Caco-2 (cell line): ENCODE measurements at regions not wholly inside any gene's neighbourhood (a gene's known extent, or its start where the extent isn't known, plus 50 kb on each side); places are given as distances from the start of the nearest gene placed in this dataset.

Source experiments
- BruUV-seq: library from RNA; stranded (reverse); fragments of 400-500 nt; replicated peaks from 2 replicates; lab custom pipeline; 2021; lab: Mats Ljungman, UMichigan
- CTCF ChIA-PET: fragments of 300-600 bp; sonication (Branson Sonifier 250); formaldehyde crosslinking; loops from one replicate; lab custom pipeline; 2022; ENCODE audit warnings: antibody characterized with exemption; lab: Charles Lee
- POLR2A ChIA-PET: fragments of 300-600 bp; sonication (Branson Sonifier 250); formaldehyde crosslinking; loops from one replicate; lab custom pipeline; 2022; ENCODE audit warnings: antibody characterized with exemption; lab: Charles Lee
- DNase-seq, 2 experiments: peaks; one replicate each; pipeline versions ENCODE4 v3.0.0 to v3.0.0-alpha.2; 2020 to 2022
- H3K27me3 ChIP-seq: replicated peaks from 2 replicates; pipeline ENCODE4 v1.6.0; 2011; ENCODE audit warnings: low read length; ENCODE audit not compliant: control insufficient read depth, insufficient read depth
- H3K36me3 ChIP-seq: 2 replicates; pipeline ENCODE4 v1.5.1; 2011; ENCODE audit warnings: low read length; ENCODE audit not compliant: control insufficient read depth, insufficient read depth
- H3K4me1 ChIP-seq: fragments of 250-450 bp; sonication (Bioruptor Pico); 2 replicates; pipeline ENCODE4 v1.5.1; 2020; ENCODE audit warnings: mild to moderate bottlenecking
- H3K4me3 ChIP-seq: 2 replicates; pipeline ENCODE4 v1.5.1; 2011; ENCODE audit warnings: low read depth, mild to moderate bottlenecking, control low read depth, low read length
- H3K9me3 ChIP-seq: fragments of 250-450 bp; sonication (Bioruptor Pico); 2 replicates; pipeline ENCODE4 v1.5.1; 2020; ENCODE audit warnings: mild to moderate bottlenecking, moderate library complexity
- H3K27ac Mint-ChIP-seq: one replicate; pipeline ENCODE4 v1.8.0; 2022; ENCODE audit warnings: mixed read lengths; ENCODE audit not compliant: unreplicated experiment
- H3K27me3 Mint-ChIP-seq: one replicate; pipeline ENCODE4 v1.8.0; 2022; ENCODE audit warnings: mixed read lengths; ENCODE audit not compliant: insufficient read depth, unreplicated experiment
- H3K36me3 Mint-ChIP-seq: one replicate; pipeline ENCODE4 v1.8.0; 2022; ENCODE audit warnings: mild to moderate bottlenecking, mixed read lengths; ENCODE audit not compliant: insufficient read depth, unreplicated experiment
- H3K4me1 Mint-ChIP-seq: one replicate; pipeline ENCODE4 v1.8.0; 2022; ENCODE audit warnings: low read depth, mixed read lengths; ENCODE audit not compliant: unreplicated experiment
- H3K4me3 Mint-ChIP-seq: one replicate; pipeline ENCODE4 v1.8.0; 2022; ENCODE audit warnings: mild to moderate bottlenecking, moderate library complexity, mixed read lengths; ENCODE audit not compliant: unreplicated experiment
- H3K9me3 Mint-ChIP-seq: one replicate; pipeline ENCODE4 v1.8.0; 2022; ENCODE audit warnings: mixed read lengths; ENCODE audit not compliant: unreplicated experiment
- intact Hi-C: fragments of 100-400 bp; cut with micrococcal nuclease; formaldehyde crosslinking; loops from one replicate; pipeline ENCODE4 v1.10.0; 2022; ENCODE audit not compliant: unreplicated experiment
- TF ChIP-seq, protein P1 (sequence below), 2 experiments: fragments of 200-600 bp in 1 of 2; IDR thresholded peaks; 1 replicate in 1 of 2; 2 replicates in 1 of 2; pipeline versions ENCODE4 v1.5.1 to v1.8.0; 2011 to 2022; ENCODE audit warnings: antibody characterized with exemption in 1 of 2, control low read depth in 1 of 2, inconsistent platforms in 1 of 2, low read depth in 1 of 2, low read length in 1 of 2, mild to moderate bottlenecking in 1 of 2, moderate library complexity in 1 of 2; ENCODE audit not compliant: insufficient read depth in 1 of 2, severe bottlenecking in 1 of 2, unreplicated experiment in 1 of 2

DNA sequence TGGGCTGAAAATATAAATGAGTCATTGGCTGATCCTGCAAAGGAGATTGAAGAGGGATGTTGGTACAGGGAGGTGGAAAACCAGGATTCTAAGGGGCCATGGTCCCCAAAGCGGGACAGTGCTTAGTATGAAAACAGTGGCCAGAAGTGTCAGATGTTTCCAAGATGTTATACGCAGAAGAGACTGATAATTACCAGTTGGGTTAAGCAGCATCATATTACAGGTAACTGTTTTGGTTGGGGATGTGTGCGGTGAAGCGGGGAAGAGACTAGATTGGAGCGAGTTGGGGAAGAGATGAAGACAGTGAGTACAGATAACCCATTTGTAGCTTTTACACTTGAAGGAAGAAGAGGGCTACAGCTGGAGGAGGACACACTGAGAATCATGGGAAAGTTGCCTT, 80.8 kb downstream of the PLEKHG1 start:
- Mint-ChIP-seq H3K27me3 (no peaks in the 10 kb centered on the region), H3K4me1 (peaks cover 9% of the 10 kb centered on the region), H3K9me3 (no peaks in the 10 kb centered on the region), H3K27ac (no peak overlapping the region), H3K4me3 (no peak overlapping the region), H3K36me3 (no peaks in the 10 kb centered on the region)
- no peak for DNase-seq
- Histone ChIP-seq H3K9me3 (0 out of 2 replicates have a peak, but pooled peaks cover under 1% of the 10 kb centered on the region), H3K4me3 (no peak overlapping the region), H3K36me3 (no peaks in the 10 kb centered on the region), H3K4me1 (peaks cover under 1% of the 10 kb centered on the region; the same call in 1 of the 2 replicates), H3K27me3 (no peaks in the 10 kb centered on the region)
- TF ChIP-seq, protein P1, sequence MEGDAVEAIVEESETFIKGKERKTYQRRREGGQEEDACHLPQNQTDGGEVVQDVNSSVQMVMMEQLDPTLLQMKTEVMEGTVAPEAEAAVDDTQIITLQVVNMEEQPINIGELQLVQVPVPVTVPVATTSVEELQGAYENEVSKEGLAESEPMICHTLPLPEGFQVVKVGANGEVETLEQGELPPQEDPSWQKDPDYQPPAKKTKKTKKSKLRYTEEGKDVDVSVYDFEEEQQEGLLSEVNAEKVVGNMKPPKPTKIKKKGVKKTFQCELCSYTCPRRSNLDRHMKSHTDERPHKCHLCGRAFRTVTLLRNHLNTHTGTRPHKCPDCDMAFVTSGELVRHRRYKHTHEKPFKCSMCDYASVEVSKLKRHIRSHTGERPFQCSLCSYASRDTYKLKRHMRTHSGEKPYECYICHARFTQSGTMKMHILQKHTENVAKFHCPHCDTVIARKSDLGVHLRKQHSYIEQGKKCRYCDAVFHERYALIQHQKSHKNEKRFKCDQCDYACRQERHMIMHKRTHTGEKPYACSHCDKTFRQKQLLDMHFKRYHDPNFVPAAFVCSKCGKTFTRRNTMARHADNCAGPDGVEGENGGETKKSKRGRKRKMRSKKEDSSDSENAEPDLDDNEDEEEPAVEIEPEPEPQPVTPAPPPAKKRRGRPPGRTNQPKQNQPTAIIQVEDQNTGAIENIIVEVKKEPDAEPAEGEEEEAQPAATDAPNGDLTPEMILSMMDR (IDR thresholded peaks at IDR 0.05; ENCODE audit: insufficient read depth in 1 of 2, low read depth in 1 of 2, low read length in 1 of 2, severe bottlenecking in 1 of 2, unreplicated experiment in 1 of 2): no peak
- ChIA-PET POLR2A (no interaction called here), CTCF (no interaction called here)
- BruUV-seq: no TSS peak
- intact Hi-C loops: no loop called here

DNA sequence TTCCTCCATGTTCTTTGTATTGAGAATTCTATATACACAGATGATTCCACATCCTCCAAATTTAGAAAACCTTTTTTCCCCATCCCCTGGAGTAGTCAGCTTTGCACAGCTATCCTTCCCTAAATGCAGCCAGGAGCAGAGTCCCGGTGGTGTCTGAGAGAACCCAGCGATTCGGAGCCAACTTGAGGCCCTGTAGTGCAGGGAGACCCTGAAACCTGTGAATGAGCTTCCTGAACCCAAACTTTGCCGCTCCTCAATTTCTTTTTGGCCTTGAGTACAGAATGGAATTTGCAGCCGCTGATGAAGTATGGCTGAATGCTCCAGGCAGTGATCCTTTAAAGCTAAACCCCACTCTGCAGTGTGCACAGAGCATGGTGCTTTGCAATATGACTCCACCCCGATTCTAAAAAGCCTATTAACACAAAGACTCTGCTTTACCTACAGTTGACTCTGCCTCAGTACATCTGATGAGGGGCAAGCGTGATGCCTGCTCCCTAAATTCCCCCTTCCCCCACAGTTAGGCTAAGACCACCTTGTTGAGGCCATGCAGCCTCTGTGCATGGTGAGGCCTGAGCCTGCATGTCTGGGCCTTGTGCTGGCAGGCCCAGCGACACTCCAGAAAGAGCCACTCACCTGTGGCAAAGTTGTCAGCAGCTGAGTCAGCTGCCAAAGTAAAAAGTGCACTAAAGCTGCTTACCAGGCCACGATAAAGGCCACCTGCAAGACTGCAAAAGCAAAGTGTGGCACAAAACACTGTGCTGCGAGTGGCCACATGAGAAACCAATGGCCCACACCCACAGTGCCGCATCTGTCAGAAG, 82.1 kb downstream of the PLEKHG1 start:
- Histone ChIP-seq H3K36me3 (no peaks in the 10 kb centered on the region), H3K4me1 (peaks cover 8% of the 10 kb centered on the region), H3K9me3 (0 out of 2 replicates have a peak, but pooled peaks cover 3% of the 10 kb centered on the region), H3K27me3 (no peaks in the 10 kb centered on the region), H3K4me3 (no peak overlapping the region)
- Mint-ChIP-seq H3K36me3 (no peaks in the 10 kb centered on the region), H3K4me3 (no peak overlapping the region), H3K9me3 (no peaks in the 10 kb centered on the region), H3K27ac (no peak overlapping the region), H3K27me3 (no peaks in the 10 kb centered on the region), H3K4me1 (peaks cover 13% of the 10 kb centered on the region)
- BruUV-seq: no TSS peak
- POLR2A ChIA-PET: no interaction called here
- intact Hi-C loops: no loop called here
- TF ChIP-seq, protein P1 (IDR thresholded peaks at IDR 0.05; ENCODE audit: insufficient read depth in 1 of 2, low read depth in 1 of 2, low read length in 1 of 2, severe bottlenecking in 1 of 2, unreplicated experiment in 1 of 2): no peak
- DNase-seq: no peak
- CTCF ChIA-PET: no interaction called here

DNA sequence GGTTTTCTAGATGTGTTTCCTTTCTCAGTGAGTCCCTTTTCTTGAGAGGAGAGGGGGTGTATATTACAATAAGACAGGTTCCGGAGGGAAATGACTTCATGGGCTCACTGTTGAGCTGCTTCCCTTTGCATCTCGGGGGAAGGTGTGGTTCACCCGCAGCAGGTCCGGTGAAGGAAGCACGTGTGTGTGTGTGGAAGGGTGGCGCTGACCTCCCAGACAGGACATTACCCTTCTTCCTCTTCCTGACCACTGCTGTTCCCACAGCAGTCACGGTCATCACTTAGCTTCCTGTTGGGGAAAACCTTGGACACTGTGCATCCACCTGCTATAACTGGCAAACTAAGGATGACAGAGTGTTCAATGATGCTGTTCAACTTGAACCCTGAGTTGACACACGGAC, 83.6 kb downstream of the PLEKHG1 start:
- H3K36me3 ChIP-seq: no peaks in the 10 kb centered on the region
- ChIA-PET CTCF (no interaction called here), POLR2A (no interaction called here)
- intact Hi-C loops: no loop called here
- H3K27ac Mint-ChIP-seq: no peak overlapping the region
- no peak for DNase-seq
- no peak overlapping the region for H3K4me3 ChIP-seq
- peaks cover 13% of the 10 kb centered on the region for H3K4me1 Mint-ChIP-seq
- no peaks in the 10 kb centered on the region for H3K27me3 ChIP-seq
- no peaks in the 10 kb centered on the region for H3K36me3 Mint-ChIP-seq
- 0 out of 2 replicates have a peak, but pooled peaks cover 3% of the 10 kb centered on the region for H3K9me3 ChIP-seq
- peaks cover 14% of the 10 kb centered on the region for H3K4me1 ChIP-seq
- no peaks in the 10 kb centered on the region for H3K9me3 Mint-ChIP-seq
- no peaks in the 10 kb centered on the region for H3K27me3 Mint-ChIP-seq
- TF ChIP-seq, protein P1 (IDR thresholded peaks at IDR 0.05; ENCODE audit: insufficient read depth in 1 of 2, low read depth in 1 of 2, low read length in 1 of 2, severe bottlenecking in 1 of 2, unreplicated experiment in 1 of 2): no peak
- BruUV-seq: no TSS peak
- no peak overlapping the region for H3K4me3 Mint-ChIP-seq
